ENCODE measurements at regions not wholly inside any gene's neighbourhood (a gene's known extent, or its start where the extent isn't known, plus 50 kb on each side); places are given as distances from the start of the nearest gene placed in this dataset.
"Not testable (repeated sequence)": the region's sequence is repeated elsewhere in the genome, so short reads cannot be mapped to it uniquely, and the experiment has no call there.

DNA sequence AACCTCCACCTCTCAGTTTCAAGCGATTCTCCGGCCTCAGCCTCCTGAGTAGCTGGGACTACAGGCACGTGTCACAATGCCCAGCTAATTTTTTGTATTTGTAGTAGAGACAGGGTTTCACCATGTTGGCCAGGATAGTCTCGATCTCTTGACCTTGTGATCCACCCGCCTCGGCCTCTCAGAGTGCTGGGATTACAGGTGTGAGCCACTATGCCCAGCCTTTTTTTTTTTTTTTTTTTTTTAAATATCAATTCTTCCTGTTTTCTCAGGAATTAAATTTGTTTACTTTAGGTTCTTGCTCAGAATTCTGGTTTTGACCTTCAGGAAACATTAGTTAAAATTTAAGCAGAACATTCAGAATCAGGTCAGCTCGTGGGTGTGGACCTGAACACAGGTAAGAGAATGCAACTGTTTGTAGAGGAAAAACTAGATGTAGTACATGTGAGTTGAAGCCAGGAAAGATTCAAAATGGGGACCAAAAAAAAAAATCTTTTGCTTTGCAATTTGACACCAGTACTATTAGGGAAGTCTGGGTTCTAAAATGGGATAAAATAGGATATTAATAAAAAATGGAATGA is 65.5 kb upstream of the ERV3-1 start:
- TF ChIP-seq, protein P1, sequence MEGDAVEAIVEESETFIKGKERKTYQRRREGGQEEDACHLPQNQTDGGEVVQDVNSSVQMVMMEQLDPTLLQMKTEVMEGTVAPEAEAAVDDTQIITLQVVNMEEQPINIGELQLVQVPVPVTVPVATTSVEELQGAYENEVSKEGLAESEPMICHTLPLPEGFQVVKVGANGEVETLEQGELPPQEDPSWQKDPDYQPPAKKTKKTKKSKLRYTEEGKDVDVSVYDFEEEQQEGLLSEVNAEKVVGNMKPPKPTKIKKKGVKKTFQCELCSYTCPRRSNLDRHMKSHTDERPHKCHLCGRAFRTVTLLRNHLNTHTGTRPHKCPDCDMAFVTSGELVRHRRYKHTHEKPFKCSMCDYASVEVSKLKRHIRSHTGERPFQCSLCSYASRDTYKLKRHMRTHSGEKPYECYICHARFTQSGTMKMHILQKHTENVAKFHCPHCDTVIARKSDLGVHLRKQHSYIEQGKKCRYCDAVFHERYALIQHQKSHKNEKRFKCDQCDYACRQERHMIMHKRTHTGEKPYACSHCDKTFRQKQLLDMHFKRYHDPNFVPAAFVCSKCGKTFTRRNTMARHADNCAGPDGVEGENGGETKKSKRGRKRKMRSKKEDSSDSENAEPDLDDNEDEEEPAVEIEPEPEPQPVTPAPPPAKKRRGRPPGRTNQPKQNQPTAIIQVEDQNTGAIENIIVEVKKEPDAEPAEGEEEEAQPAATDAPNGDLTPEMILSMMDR (IDR thresholded peaks at IDR 0.05): not testable (repeated sequence)
- not testable (repeated sequence) for TF ChIP-seq POLR2A (IDR thresholded peaks at IDR 0.05)

All from lower leg skin (tissue), 3 donors.